ENCODE measurements at regions not wholly inside any gene's neighbourhood (a gene's known extent, or its start where the extent isn't known, plus 50 kb on each side); places are given as distances from the start of the nearest gene placed in this dataset.
A peak's percentile ranks its signal among the peaks of the same experiment; 100 is the strongest.
"Not testable (repeated sequence)": the region's sequence is repeated elsewhere in the genome, so short reads cannot be mapped to it uniquely, and the experiment has no call there.

GRCh38 chr13:74264333-74264732 is 130.1 kb upstream of the KLF12 start:
- DNase-seq = no peak

- not testable (repeated sequence) for DNase-seq
These were observed 126.2 kb upstream of the KLF12 start for GRCh38 chr13:74260420-74260819.

- no peak for DNase-seq
These were observed 125.4 kb upstream of the KLF12 start for GRCh38 chr13:74259641-74260040.

GRCh38 chr13:74258961-74259360 is 124.8 kb upstream of the KLF12 start:
- DNase-seq = no peak

- DNase-seq = no peak
These were observed 122.8 kb upstream of the KLF12 start for GRCh38 chr13:74256969-74257368.

GRCh38 chr13:74253161-74253560 is 119.0 kb upstream of the KLF12 start:
- DNase-seq = no peak

GRCh38 chr13:74251778-74252519 is 117.7 kb upstream of the KLF12 start:
- DNase-seq = no peak

GRCh38 chr13:74250738-74251190 is 116.6 kb upstream of the KLF12 start:
- no peak for DNase-seq

GRCh38 chr13:74248477-74248876 is 114.3 kb upstream of the KLF12 start:
- DNase-seq = no peak

- no peak for DNase-seq
These were observed 112.3 kb upstream of the KLF12 start for GRCh38 chr13:74246487-74246886.

- peak; percentile 60 for DNase-seq
These were observed 109.7 kb upstream of the KLF12 start for GRCh38 chr13:74243637-74244526.

- DNase-seq = not testable (repeated sequence)
These were observed 107.1 kb upstream of the KLF12 start for GRCh38 chr13:74241343-74241742.

- DNase-seq = no peak
These were observed 96.8 kb upstream of the KLF12 start for GRCh38 chr13:74230984-74231501.

GRCh38 chr13:74229242-74229641 is 95.0 kb upstream of the KLF12 start:
- DNase-seq = no peak

GRCh38 chr13:74227476-74228158 is 93.4 kb upstream of the KLF12 start:
- DNase-seq = no peak

- DNase-seq = no peak
These were observed 92.7 kb upstream of the KLF12 start for GRCh38 chr13:74226791-74227475.

GRCh38 chr13:74221752-74222151 is 87.5 kb upstream of the KLF12 start:
- DNase-seq = no peak

GRCh38 chr13:74219566-74219965 is 85.4 kb upstream of the KLF12 start:
- no peak for DNase-seq

- DNase-seq = no peak
These were observed 84.1 kb upstream of the KLF12 start for GRCh38 chr13:74218291-74218690.

- DNase-seq = no peak
These were observed 83.6 kb upstream of the KLF12 start for GRCh38 chr13:74217811-74218210.

GRCh38 chr13:74215420-74215819 is 81.2 kb upstream of the KLF12 start:
- no peak for DNase-seq

GRCh38 chr13:74214321-74214720 is 80.1 kb upstream of the KLF12 start:
- no peak for DNase-seq
